GM21723 (cell line): ENCODE measurements at regions not wholly inside any gene's neighbourhood (a gene's known extent, or its start where the extent isn't known, plus 50 kb on each side); places are given as distances from the start of the nearest gene placed in this dataset.

ENCODE experiments used
- ATAC-seq: cut with Tn5 transposase; IDR thresholded peaks from one replicate; pipeline ENCODE4 v1.9.1; 2021; ENCODE audit warnings: mild to moderate bottlenecking, moderate library complexity; ENCODE audit not compliant: unreplicated experiment

GRCh38 chr9:1414711-1415131 lies 364.6 kb downstream of the DMRT2 start:
- ATAC-seq, result no peak

GRCh38 chr9:1415146-1415545 lies 365.0 kb downstream of the DMRT2 start:
- no peak for ATAC-seq

GRCh38 chr9:1416261-1416660 lies 366.1 kb downstream of the DMRT2 start:
- ATAC-seq, result no peak

GRCh38 chr9:1421436-1421835 lies 371.3 kb downstream of the DMRT2 start:
- ATAC-seq, result no peak

GRCh38 chr9:1427875-1428274 lies 377.7 kb downstream of the DMRT2 start:
- no peak for ATAC-seq

- no peak for ATAC-seq
Observed at GRCh38 chr9:1429297-1429696, 379.1 kb downstream of the DMRT2 start.

- ATAC-seq, result no peak
Observed at GRCh38 chr9:1431461-1431860, 381.3 kb downstream of the DMRT2 start.

GRCh38 chr9:1434052-1434767 lies 384.1 kb downstream of the DMRT2 start:
- ATAC-seq, result no peak

- ATAC-seq, result no peak
Observed at GRCh38 chr9:1434811-1435210, 384.7 kb downstream of the DMRT2 start.

GRCh38 chr9:1440256-1440655 lies 390.1 kb downstream of the DMRT2 start:
- no peak for ATAC-seq

- ATAC-seq, result no peak
Observed at GRCh38 chr9:1442105-1442504, 391.9 kb downstream of the DMRT2 start.

GRCh38 chr9:1443450-1443849 lies 393.3 kb downstream of the DMRT2 start:
- ATAC-seq, result no peak

GRCh38 chr9:1446671-1447070 lies 396.5 kb downstream of the DMRT2 start:
- ATAC-seq, result no peak

- no peak for ATAC-seq
Observed at GRCh38 chr9:1453636-1454035, 403.5 kb downstream of the DMRT2 start.

GRCh38 chr9:1454211-1454610 lies 404.1 kb downstream of the DMRT2 start:
- ATAC-seq, result no peak

GRCh38 chr9:1454616-1455347 lies 404.6 kb downstream of the DMRT2 start:
- no peak for ATAC-seq

GRCh38 chr9:1455766-1456165 lies 405.6 kb downstream of the DMRT2 start:
- no peak for ATAC-seq

- ATAC-seq, result no peak
Observed at GRCh38 chr9:1456301-1457024, 406.3 kb downstream of the DMRT2 start.

- no peak for ATAC-seq
Observed at GRCh38 chr9:1457460-1457859, 407.3 kb downstream of the DMRT2 start.

GRCh38 chr9:1458503-1458902 lies 408.3 kb downstream of the DMRT2 start:
- no peak for ATAC-seq

- ATAC-seq, result peak; percentile 74
Observed at GRCh38 chr9:1460143-1460769, 410.1 kb downstream of the DMRT2 start.
